ENCODE measurements at regions not wholly inside any gene's neighbourhood (a gene's known extent, or its start where the extent isn't known, plus 50 kb on each side); places are given as distances from the start of the nearest gene placed in this dataset.

- Mint-ChIP-seq H3K9me3 (peaks cover 25% of the 10 kb centered on the region), H3K27ac (no peak overlapping the region)
Observed at GRCh38 chr20:7654231-7654630, 286.0 kb downstream of the HAO1 start.

DNA sequence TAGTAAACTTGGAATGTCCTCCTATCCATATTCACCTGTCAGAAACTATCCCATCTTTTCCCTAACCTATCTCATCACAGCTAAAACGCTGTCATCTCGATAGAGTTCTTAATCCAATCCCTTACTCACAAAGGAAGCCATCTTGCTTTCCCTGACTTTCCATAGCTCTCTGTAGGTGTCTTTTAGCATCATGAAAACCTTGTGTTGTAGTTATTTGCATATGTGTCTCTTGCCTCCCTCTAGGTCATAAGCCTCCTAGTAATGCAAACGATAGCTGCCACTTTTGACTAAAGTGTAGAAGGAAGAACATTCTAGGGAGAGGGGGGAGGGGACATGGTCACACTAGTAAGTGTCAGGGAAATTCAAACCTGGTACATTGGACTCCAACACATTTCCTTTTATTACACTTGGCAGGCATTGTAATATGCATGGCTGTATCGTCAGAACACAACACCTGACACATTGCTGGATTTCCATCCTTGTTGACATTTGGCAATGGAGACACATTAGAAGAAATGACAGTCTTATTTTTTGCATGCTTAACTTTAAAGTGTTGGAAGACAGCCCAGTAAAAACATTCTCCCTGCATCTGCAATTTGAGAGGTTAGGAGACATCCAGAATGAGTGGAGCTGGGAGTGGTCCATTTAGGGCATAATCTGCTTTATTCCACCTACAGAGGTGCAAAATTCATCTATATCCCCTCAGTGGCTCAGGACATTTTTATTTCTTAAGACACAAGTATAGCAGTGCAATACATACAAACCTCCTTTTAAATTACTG, 283.4 kb downstream of the HAO1 start:
- H3K27ac Mint-ChIP-seq: no peak overlapping the region
- DNase-seq: no peak
- H3K4me3 Mint-ChIP-seq: no peak overlapping the region
- TF ChIP-seq, protein P1, sequence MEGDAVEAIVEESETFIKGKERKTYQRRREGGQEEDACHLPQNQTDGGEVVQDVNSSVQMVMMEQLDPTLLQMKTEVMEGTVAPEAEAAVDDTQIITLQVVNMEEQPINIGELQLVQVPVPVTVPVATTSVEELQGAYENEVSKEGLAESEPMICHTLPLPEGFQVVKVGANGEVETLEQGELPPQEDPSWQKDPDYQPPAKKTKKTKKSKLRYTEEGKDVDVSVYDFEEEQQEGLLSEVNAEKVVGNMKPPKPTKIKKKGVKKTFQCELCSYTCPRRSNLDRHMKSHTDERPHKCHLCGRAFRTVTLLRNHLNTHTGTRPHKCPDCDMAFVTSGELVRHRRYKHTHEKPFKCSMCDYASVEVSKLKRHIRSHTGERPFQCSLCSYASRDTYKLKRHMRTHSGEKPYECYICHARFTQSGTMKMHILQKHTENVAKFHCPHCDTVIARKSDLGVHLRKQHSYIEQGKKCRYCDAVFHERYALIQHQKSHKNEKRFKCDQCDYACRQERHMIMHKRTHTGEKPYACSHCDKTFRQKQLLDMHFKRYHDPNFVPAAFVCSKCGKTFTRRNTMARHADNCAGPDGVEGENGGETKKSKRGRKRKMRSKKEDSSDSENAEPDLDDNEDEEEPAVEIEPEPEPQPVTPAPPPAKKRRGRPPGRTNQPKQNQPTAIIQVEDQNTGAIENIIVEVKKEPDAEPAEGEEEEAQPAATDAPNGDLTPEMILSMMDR (IDR thresholded peaks at IDR 0.05): no peak
- H3K4me1 Mint-ChIP-seq (ENCODE audit: low read depth): no peaks in the 10 kb centered on the region
- H3K36me3 Mint-ChIP-seq (ENCODE audit: low read depth): no peaks in the 10 kb centered on the region
- H3K9me3 Mint-ChIP-seq: peaks cover 20% of the 10 kb centered on the region
- H3K27me3 Mint-ChIP-seq (ENCODE audit: insufficient read depth): no peaks in the 10 kb centered on the region

More at GRCh38 chr20:7654231-7654630, 286.0 kb downstream of the HAO1 start:
- Mint-ChIP-seq H3K36me3 (ENCODE audit: low read depth) (no peaks in the 10 kb centered on the region), H3K4me1 (ENCODE audit: low read depth) (no peaks in the 10 kb centered on the region), H3K4me3 (no peak overlapping the region), H3K27me3 (ENCODE audit: insufficient read depth) (no peaks in the 10 kb centered on the region)
- TF ChIP-seq, protein P1 (IDR thresholded peaks at IDR 0.05): no peak
- DNase-seq: no peak

DNA sequence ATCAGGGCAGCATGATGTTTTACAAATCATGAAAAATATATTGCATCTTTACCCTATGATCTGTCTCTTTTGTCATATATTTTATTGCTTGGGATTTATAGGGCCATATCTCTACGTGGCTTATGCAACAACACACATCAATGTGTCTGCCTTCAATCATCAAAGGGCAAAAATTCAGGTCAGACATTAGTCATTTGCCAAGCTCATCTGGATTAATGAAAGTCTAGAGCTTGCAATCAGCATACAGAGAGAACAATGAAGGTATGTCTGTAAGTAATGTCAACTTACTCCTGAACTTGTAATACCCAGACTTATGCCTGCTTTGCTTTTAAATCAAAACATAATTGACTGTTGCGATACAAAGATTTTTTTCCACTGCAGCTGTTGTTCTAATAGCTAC, 282.7 kb downstream of the HAO1 start:
- Mint-ChIP-seq H3K36me3 (ENCODE audit: low read depth) (no peaks in the 10 kb centered on the region), H3K4me3 (no peak overlapping the region), H3K27me3 (ENCODE audit: insufficient read depth) (no peaks in the 10 kb centered on the region), H3K27ac (no peak overlapping the region), H3K4me1 (ENCODE audit: low read depth) (no peaks in the 10 kb centered on the region), H3K9me3 (peaks cover 19% of the 10 kb centered on the region)
- DNase-seq: no peak
- TF ChIP-seq, protein P1 (IDR thresholded peaks at IDR 0.05): no peak

GRCh38 chr20:7660165-7660564, 280.1 kb downstream of the HAO1 start:
- H3K27me3 Mint-ChIP-seq (ENCODE audit: insufficient read depth): no peaks in the 10 kb centered on the region
- no peak overlapping the region for H3K27ac Mint-ChIP-seq
- H3K4me1 Mint-ChIP-seq (ENCODE audit: low read depth): no peaks in the 10 kb centered on the region
- no peaks in the 10 kb centered on the region for H3K36me3 Mint-ChIP-seq (ENCODE audit: low read depth)
- TF ChIP-seq, protein P1 (IDR thresholded peaks at IDR 0.05): no peak
- DNase-seq: no peak
- H3K4me3 Mint-ChIP-seq: no peak overlapping the region
- H3K9me3 Mint-ChIP-seq: peaks cover 25% of the 10 kb centered on the region

- peaks cover 41% of the 10 kb centered on the region for H3K9me3 Mint-ChIP-seq
- no peaks in the 10 kb centered on the region for H3K4me1 Mint-ChIP-seq (ENCODE audit: low read depth)
- TF ChIP-seq, protein P1 (IDR thresholded peaks at IDR 0.05): no peak
- H3K27me3 Mint-ChIP-seq (ENCODE audit: insufficient read depth): no peaks in the 10 kb centered on the region
- H3K36me3 Mint-ChIP-seq (ENCODE audit: low read depth): 0 out of 2 replicates have a peak, but pooled peaks cover 4% of the 10 kb centered on the region
- no peak overlapping the region for H3K4me3 Mint-ChIP-seq
- H3K27ac Mint-ChIP-seq: no peak overlapping the region
- no peak for DNase-seq
Observed at GRCh38 chr20:7665376-7665775, 274.9 kb downstream of the HAO1 start.

Data from HFFc6 (cell line).